Transverse colon (tissue), 4 donors: ENCODE measurements at regions not wholly inside any gene's neighbourhood (a gene's known extent, or its start where the extent isn't known, plus 50 kb on each side); places are given as distances from the start of the nearest gene placed in this dataset.

Experiments used
- DNase-seq: peaks from one replicate; pipeline ENCODE4 v3.0.0-alpha.2; 2019
- H3K27ac ChIP-seq, 4 donors: fragments of 200-600 bp; sonication (generic); 2 replicates each; pipeline ENCODE4 v1.5.1; 2016 to 2018; ENCODE audit warnings: inconsistent platforms in 4 of 4
- H3K27me3 ChIP-seq: fragments of 200-600 bp; sonication (generic); 2 replicates; pipeline ENCODE4 v1.5.1; 2017; ENCODE audit warnings: inconsistent platforms
- H3K36me3 ChIP-seq, 4 donors: fragments of 200-600 bp; sonication (generic); 2 replicates each; pipeline ENCODE4 v1.5.1; 2017 to 2019; ENCODE audit warnings: inconsistent platforms in 4 of 4
- H3K4me1 ChIP-seq, 4 donors: fragments of 200-600 bp; sonication (generic); 2 replicates each; pipeline ENCODE4 v1.5.1; 2017 to 2020; ENCODE audit warnings: inconsistent platforms in 4 of 4
- H3K4me3 ChIP-seq, 4 donors: fragments of 200-600 bp; sonication (generic); 1 replicate in 1 of 4; 2 replicates in 3 of 4; pipeline versions ENCODE4 v1.5.1 to v1.6.1; 2017 to 2019; ENCODE audit warnings: inconsistent platforms in 4 of 4
- H3K9me3 ChIP-seq, 2 donors: fragments of 200-600 bp; sonication (generic); 2 replicates each; pipeline ENCODE4 v1.5.1; 2017 to 2019; ENCODE audit warnings: inconsistent platforms in 2 of 2
- CTCF ChIP-seq, 5 experiments: fragments of 200-600 bp in 3 of 5; fragments of 450-650 bp in 2 of 5; sonication (generic) in 3 of 5; IDR thresholded peaks; 1 replicate in 2 of 5; 2 replicates in 3 of 5; pipeline ENCODE4 v1.5.1; 2016 to 2017; ENCODE audit warnings: antibody characterized with exemption in 5 of 5, inconsistent platforms in 3 of 5, mild to moderate bottlenecking in 2 of 5, moderate library complexity in 1 of 5
- EP300 ChIP-seq: sonication (generic); formaldehyde crosslinking; IDR thresholded peaks from one replicate; pipeline ENCODE4 v1.6.1; 2017; ENCODE audit warnings: antibody characterized with exemption, low read depth
- POLR2A ChIP-seq: fragments of 450-650 bp; IDR thresholded peaks from one replicate; pipeline ENCODE4 v1.6.1; 2016; ENCODE audit warnings: antibody characterized with exemption, mild to moderate bottlenecking, moderate library complexity
- POLR2AphosphoS5 ChIP-seq, 3 donors: sonication (generic); formaldehyde crosslinking; IDR thresholded peaks; one replicate each; pipeline ENCODE4 v1.6.1; 2016; ENCODE audit warnings: antibody characterized with exemption in 3 of 3
- WGBS, 2 donors: methylation state at CpG; one replicate each; pipeline ENCODE4 v1.1.5; 2018; ENCODE audit warnings: low coverage in 1 of 2; 5-methylcytosine and 5-hydroxymethylcytosine counted together
- in situ Hi-C, 4 donors: fragments of 200-750 bp; cut with MboI; loops; one replicate each; pipeline versions ENCODE4 v1.15.0 to v1.15.1; 2017; ENCODE audit warnings: low sequenced_read_pairs in 3 of 4, low pct_ligation_motif_present in 1 of 4, low pct_unique_long_range_greater_than_20kb in 1 of 4
- intact Hi-C: fragments of 100-400 bp; cut with DNase I; formaldehyde crosslinking; loops from one replicate; pipeline ENCODE4 v1.15.1; 2023; ENCODE audit warnings: low total_unique reads

GRCh38 chr1:119228335-119229080 lies 88.1 kb upstream of the WARS2 start:
- in situ Hi-C loops = no loop called here
- DNase-seq = no peak
- WGBS, 2 donors = 70 to 73% methylated on average over 4 of the region's 4 CpGs

GRCh38 chr1:119235120-119235519 lies 94.7 kb upstream of the WARS2 start:
- Histone ChIP-seq H3K9me3 (no peaks in the 10 kb centered on the region), H3K4me3 (no peak overlapping the region), H3K27ac (no peak overlapping the region), H3K27me3 (no peaks in the 10 kb centered on the region), H3K36me3 (no peaks in the 10 kb centered on the region), H3K4me1 (no peaks in the 10 kb centered on the region)
- intact Hi-C loops = no loop called here
- in situ Hi-C loops = no loop called here
- WGBS, 2 donors = 70 to 92% methylated on average over 2 of the region's 2 CpGs
- no peak for DNase-seq
- no peak for TF ChIP-seq POLR2A
- no peak for TF ChIP-seq EP300
- no peak for TF ChIP-seq CTCF (IDR thresholded peaks at IDR 0.05)
- no peak for TF ChIP-seq POLR2AphosphoS5 (IDR thresholded peaks at IDR 0.05)

More at GRCh38 chr1:119228335-119229080, 88.1 kb upstream of the WARS2 start:
- Histone ChIP-seq H3K27me3 (no peaks in the 10 kb centered on the region), H3K4me3 (no peak overlapping the region), H3K4me1 (no peaks in the 10 kb centered on the region), H3K27ac (no peak overlapping the region), H3K9me3 (no peaks in the 10 kb centered on the region), H3K36me3 (no peaks in the 10 kb centered on the region)
- intact Hi-C loops = no loop called here
- TF ChIP-seq CTCF (IDR thresholded peaks at IDR 0.05) (no peak), POLR2AphosphoS5 (IDR thresholded peaks at IDR 0.05) (no peak), POLR2A (no peak), EP300 (no peak)

DNA sequence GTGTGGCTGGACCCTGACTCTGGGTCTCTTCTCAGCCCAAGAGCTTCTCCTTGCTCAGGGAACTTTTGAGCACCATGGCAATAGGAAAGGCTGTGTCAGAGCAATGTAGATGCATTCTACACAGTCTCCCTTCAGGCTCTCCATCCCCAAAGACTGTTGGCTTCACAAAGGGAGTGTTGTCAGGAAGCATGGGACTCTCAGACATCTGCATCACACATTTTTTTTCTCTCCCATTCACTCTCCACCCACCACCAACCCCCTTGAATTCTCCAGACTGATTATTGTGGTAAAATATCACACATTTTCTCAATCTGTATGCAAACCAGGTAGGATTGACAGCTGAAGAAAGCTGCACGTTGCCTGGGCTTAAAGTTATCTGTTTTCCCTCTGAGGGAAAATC lies 105.4 kb upstream of the WARS2 start:
- Histone ChIP-seq H3K27ac (no peak overlapping the region), H3K27me3 (no peaks in the 10 kb centered on the region), H3K36me3 (no peaks in the 10 kb centered on the region), H3K4me1 (no peaks in the 10 kb centered on the region), H3K9me3 (no peaks in the 10 kb centered on the region), H3K4me3 (no peak overlapping the region)
- DNase-seq = no peak
- intact Hi-C loops (no loop called here), in situ Hi-C loops (no loop called here)
- TF ChIP-seq POLR2AphosphoS5 (IDR thresholded peaks at IDR 0.05) (no peak), EP300 (no peak), CTCF (IDR thresholded peaks at IDR 0.05) (no peak), POLR2A (no peak)
- 75% methylated on average over 1 of the region's 1 CpG; no CpG with 5 or more reads in 1 of the 2 donors for WGBS, 2 donors

DNA sequence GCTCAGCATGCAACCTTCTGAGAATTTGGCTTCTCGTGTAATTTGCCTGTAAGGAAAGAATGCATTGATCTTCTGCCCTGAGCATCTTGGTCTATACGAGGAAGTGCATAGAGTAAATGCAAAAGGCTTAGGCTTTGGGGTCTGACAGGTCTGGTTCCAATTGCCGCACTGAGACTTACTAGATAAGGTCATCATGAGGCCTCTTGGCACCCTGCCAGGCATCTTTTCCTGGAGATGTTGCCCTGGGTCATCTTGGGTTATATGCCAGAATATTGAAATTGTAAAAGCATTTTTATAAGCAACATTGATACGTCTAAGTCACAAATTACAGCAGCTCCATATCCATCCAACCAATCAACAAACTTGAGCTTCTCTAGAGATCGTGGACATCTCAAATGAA lies 108.8 kb upstream of the WARS2 start:
- Histone ChIP-seq H3K4me1 (no peaks in the 10 kb centered on the region), H3K27me3 (no peaks in the 10 kb centered on the region), H3K4me3 (no peak overlapping the region), H3K27ac (no peak overlapping the region), H3K36me3 (no peaks in the 10 kb centered on the region), H3K9me3 (no peaks in the 10 kb centered on the region)
- DNase-seq = no peak
- intact Hi-C loops = no loop called here
- in situ Hi-C loops = no loop called here
- TF ChIP-seq EP300 (no peak), POLR2A (no peak), POLR2AphosphoS5 (IDR thresholded peaks at IDR 0.05) (no peak), CTCF (IDR thresholded peaks at IDR 0.05) (no peak)
- 89 to 92% methylated on average over 2 to 5 of the region's 5 CpGs for WGBS, 2 donors
